RWPE1 (cell line): ENCODE measurements at regions not wholly inside any gene's neighbourhood (a gene's known extent, or its start where the extent isn't known, plus 50 kb on each side); places are given as distances from the start of the nearest gene placed in this dataset.

Source experiments
- CTCF ChIA-PET: fragments of 350-600 bp; sonication (Branson Sonifier 250); formaldehyde crosslinking; extraction: SDS; loops from one replicate; lab custom pipeline; 2021; lab: Yijun Ruan, JAX
- POLR2A ChIA-PET: fragments of 400-600 bp; formaldehyde crosslinking; extraction: SDS; loops from one replicate; lab custom pipeline; 2020; ENCODE audit warnings: antibody characterized with exemption; ENCODE audit not compliant: low non-redundant PET; lab: Yijun Ruan, JAX
- DNase-seq: peaks from one replicate; pipeline ENCODE4 v3.0.0; 2012; ENCODE audit warnings: low spot score
- H3K27ac ChIP-seq: fragments of 450-650 bp; 2 replicates; pipeline ENCODE4 v1.5.1; 2017
- CTCF ChIP-seq: fragments of 450-650 bp; conservative IDR thresholded peaks from 2 replicates; pipeline ENCODE4 v1.5.1; 2017; ENCODE audit warnings: low read depth, mild to moderate bottlenecking

GRCh38 chr2:16256601-16257321, 316.4 kb downstream of the MYCN start:
- DNase-seq, result no peak
- ChIA-PET CTCF (no interaction called here), POLR2A (no interaction called here)
- H3K27ac ChIP-seq, result no peak overlapping the region
- TF ChIP-seq CTCF, result no peak

DNA sequence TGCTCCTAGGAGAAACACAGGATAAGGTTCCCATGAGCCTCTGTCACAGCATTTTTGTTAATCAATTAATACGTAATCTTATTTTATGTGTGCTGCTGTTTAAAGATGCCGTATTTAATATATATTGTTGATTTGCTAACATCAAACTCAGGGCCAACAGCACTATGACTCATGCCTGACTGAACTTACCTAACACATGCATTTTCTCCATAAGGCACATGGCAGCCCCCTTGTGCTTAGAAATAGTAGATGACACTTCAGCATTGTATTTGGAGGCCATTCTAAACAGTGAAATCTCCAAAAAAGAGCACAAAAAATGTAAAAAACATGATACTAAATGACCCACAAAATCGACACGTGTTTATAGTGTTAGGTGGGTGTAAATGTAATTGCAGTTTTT, 314.8 kb downstream of the MYCN start:
- DNase-seq, result no peak
- CTCF ChIA-PET, result no interaction called here
- no peak overlapping the region for H3K27ac ChIP-seq
- TF ChIP-seq CTCF, result no peak
- POLR2A ChIA-PET, result no interaction called here

DNA sequence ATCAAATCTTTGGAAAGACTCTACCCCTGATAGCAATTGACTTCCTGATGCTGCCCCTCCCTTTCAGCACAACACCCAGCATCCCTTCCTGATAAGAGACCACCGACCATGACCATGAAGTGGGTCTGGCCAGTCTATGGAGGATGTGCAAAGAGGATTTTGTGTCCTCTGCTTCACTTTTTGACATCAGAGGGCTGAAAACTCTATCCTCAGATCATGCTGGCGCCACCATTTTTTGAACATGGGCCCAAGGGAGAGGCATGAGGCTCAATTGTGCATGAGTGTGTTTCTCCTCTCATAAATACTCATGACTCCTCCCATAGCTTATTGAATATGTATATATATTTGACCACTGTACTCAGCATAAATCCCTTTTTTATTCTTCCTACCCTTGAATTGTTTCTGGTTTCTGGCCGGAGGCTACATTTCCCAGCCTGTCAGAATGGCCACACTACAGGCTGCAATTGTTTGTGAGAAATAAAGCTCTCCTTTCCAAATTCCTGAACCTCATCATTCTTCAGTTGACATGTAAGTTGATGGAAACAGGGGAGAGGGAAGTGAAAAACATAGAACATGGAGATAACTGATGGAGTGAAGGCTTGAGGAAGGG, 314.1 kb downstream of the MYCN start:
- TF ChIP-seq CTCF, result no peak
- CTCF ChIA-PET, result no interaction called here
- DNase-seq, result no peak
- H3K27ac ChIP-seq, result no peak overlapping the region
- POLR2A ChIA-PET, result no interaction called here

- DNase-seq, result no peak
- no peak overlapping the region for H3K27ac ChIP-seq
- ChIA-PET CTCF (no interaction called here), POLR2A (no interaction called here)
- TF ChIP-seq CTCF, result no peak
Observed at GRCh38 chr2:16253291-16253690, 312.9 kb downstream of the MYCN start.

- no peak for TF ChIP-seq CTCF
- ChIA-PET POLR2A (no interaction called here), CTCF (no interaction called here)
- H3K27ac ChIP-seq, result no peak overlapping the region
- DNase-seq, result no peak
Observed at GRCh38 chr2:16252891-16253290, 312.5 kb downstream of the MYCN start.

GRCh38 chr2:16252251-16252650, 311.9 kb downstream of the MYCN start:
- DNase-seq, result no peak
- no peak for TF ChIP-seq CTCF
- POLR2A ChIA-PET, result no interaction called here
- H3K27ac ChIP-seq, result no peak overlapping the region
- CTCF ChIA-PET, result no interaction called here
